MG63 (cell line): ENCODE measurements at regions not wholly inside any gene's neighbourhood (a gene's known extent, or its start where the extent isn't known, plus 50 kb on each side); places are given as distances from the start of the nearest gene placed in this dataset.

Experiments used
- DNase-seq: peaks from one replicate; pipeline ENCODE4 v3.0.0-alpha.2; 2020
- H3K27me3 ChIP-seq: fragments of 250-450 bp; sonication (Bioruptor Pico); 2 replicates; pipeline ENCODE4 v1.5.1; 2020; ENCODE audit warnings: mild to moderate bottlenecking, moderate library complexity
- H3K36me3 ChIP-seq: fragments of 250-450 bp; sonication (Bioruptor Pico); 2 replicates; pipeline ENCODE4 v1.5.1; 2020; ENCODE audit warnings: mild to moderate bottlenecking, moderate library complexity
- H3K4me3 ChIP-seq: fragments of 250-450 bp; sonication (Bioruptor Pico); 2 replicates; pipeline ENCODE4 v1.5.1; 2020; ENCODE audit warnings: mild to moderate bottlenecking, moderate library complexity
- H3K9me3 ChIP-seq: fragments of 250-450 bp; sonication (Bioruptor Pico); 2 replicates; pipeline ENCODE4 v1.5.1; 2020; ENCODE audit warnings: mild to moderate bottlenecking, moderate library complexity

- DNase-seq, result peak; percentile 39
- Histone ChIP-seq H3K36me3 (no peaks in the 10 kb centered on the region), H3K27me3 (no peaks in the 10 kb centered on the region), H3K9me3 (no peaks in the 10 kb centered on the region), H3K4me3 (no peak overlapping the region)
Observed at GRCh38 chr2:217451666-217452065, 551.1 kb downstream of the TNS1 start.

GRCh38 chr2:217449444-217449843, 553.4 kb downstream of the TNS1 start:
- DNase-seq, result no peak
- H3K9me3 ChIP-seq, result no peaks in the 10 kb centered on the region
- no peaks in the 10 kb centered on the region for H3K27me3 ChIP-seq
- no peaks in the 10 kb centered on the region for H3K36me3 ChIP-seq
- no peak overlapping the region for H3K4me3 ChIP-seq

- H3K4me3 ChIP-seq, result no peak overlapping the region
- H3K9me3 ChIP-seq, result no peaks in the 10 kb centered on the region
- DNase-seq, result no peak
- H3K36me3 ChIP-seq, result no peaks in the 10 kb centered on the region
- no peaks in the 10 kb centered on the region for H3K27me3 ChIP-seq
Observed at GRCh38 chr2:217448860-217449259, 553.9 kb downstream of the TNS1 start.

GRCh38 chr2:217445723-217446122, 557.1 kb downstream of the TNS1 start:
- DNase-seq, result no peak
- Histone ChIP-seq H3K27me3 (no peaks in the 10 kb centered on the region), H3K36me3 (no peaks in the 10 kb centered on the region), H3K9me3 (no peaks in the 10 kb centered on the region), H3K4me3 (no peak overlapping the region)

- H3K27me3 ChIP-seq, result no peaks in the 10 kb centered on the region
- no peak for DNase-seq
- no peaks in the 10 kb centered on the region for H3K9me3 ChIP-seq
- H3K36me3 ChIP-seq, result no peaks in the 10 kb centered on the region
- no peak overlapping the region for H3K4me3 ChIP-seq
Observed at GRCh38 chr2:217444932-217445331, 557.9 kb downstream of the TNS1 start.

GRCh38 chr2:217444509-217444908, 558.3 kb downstream of the TNS1 start:
- no peak for DNase-seq
- Histone ChIP-seq H3K36me3 (no peaks in the 10 kb centered on the region), H3K27me3 (no peaks in the 10 kb centered on the region), H3K9me3 (no peaks in the 10 kb centered on the region), H3K4me3 (no peak overlapping the region)

- Histone ChIP-seq H3K9me3 (no peaks in the 10 kb centered on the region), H3K27me3 (no peaks in the 10 kb centered on the region), H3K4me3 (no peak overlapping the region), H3K36me3 (no peaks in the 10 kb centered on the region)
- DNase-seq, result no peak
Observed at GRCh38 chr2:217443601-217444000, 559.2 kb downstream of the TNS1 start.

- no peak for DNase-seq
- Histone ChIP-seq H3K9me3 (no peaks in the 10 kb centered on the region), H3K36me3 (no peaks in the 10 kb centered on the region), H3K4me3 (no peak overlapping the region), H3K27me3 (no peaks in the 10 kb centered on the region)
Observed at GRCh38 chr2:217440000-217440399, 562.8 kb downstream of the TNS1 start.

- no peaks in the 10 kb centered on the region for H3K27me3 ChIP-seq
- no peaks in the 10 kb centered on the region for H3K36me3 ChIP-seq
- H3K9me3 ChIP-seq, result no peaks in the 10 kb centered on the region
- no peak overlapping the region for H3K4me3 ChIP-seq
- no peak for DNase-seq
Observed at GRCh38 chr2:217438821-217439220, 564.0 kb downstream of the TNS1 start.

GRCh38 chr2:217438136-217438535, 564.7 kb downstream of the TNS1 start:
- no peak for DNase-seq
- no peaks in the 10 kb centered on the region for H3K36me3 ChIP-seq

GRCh38 chr2:217437290-217437870, 565.4 kb downstream of the TNS1 start:
- Histone ChIP-seq H3K27me3 (no peaks in the 10 kb centered on the region), H3K9me3 (no peaks in the 10 kb centered on the region), H3K4me3 (no peak overlapping the region), H3K36me3 (no peaks in the 10 kb centered on the region)
- no peak for DNase-seq

More at GRCh38 chr2:217438136-217438535, 564.7 kb downstream of the TNS1 start:
- Histone ChIP-seq H3K27me3 (no peaks in the 10 kb centered on the region), H3K4me3 (no peak overlapping the region), H3K9me3 (no peaks in the 10 kb centered on the region)

GRCh38 chr2:217436386-217436785, 566.4 kb downstream of the TNS1 start:
- no peak for DNase-seq
- H3K27me3 ChIP-seq, result no peaks in the 10 kb centered on the region
- no peak overlapping the region for H3K4me3 ChIP-seq
- no peaks in the 10 kb centered on the region for H3K9me3 ChIP-seq
- H3K36me3 ChIP-seq, result no peaks in the 10 kb centered on the region

GRCh38 chr2:217434180-217434975, 568.4 kb downstream of the TNS1 start:
- H3K36me3 ChIP-seq, result no peaks in the 10 kb centered on the region
- H3K9me3 ChIP-seq, result no peaks in the 10 kb centered on the region
- DNase-seq, result peak; percentile 95
- no peak overlapping the region for H3K4me3 ChIP-seq
- H3K27me3 ChIP-seq, result no peaks in the 10 kb centered on the region

- Histone ChIP-seq H3K4me3 (no peak overlapping the region), H3K9me3 (no peaks in the 10 kb centered on the region), H3K27me3 (no peaks in the 10 kb centered on the region), H3K36me3 (no peaks in the 10 kb centered on the region)
- no peak for DNase-seq
Observed at GRCh38 chr2:217433522-217433921, 569.3 kb downstream of the TNS1 start.

- H3K9me3 ChIP-seq, result no peaks in the 10 kb centered on the region
- no peaks in the 10 kb centered on the region for H3K36me3 ChIP-seq
- no peaks in the 10 kb centered on the region for H3K27me3 ChIP-seq
- H3K4me3 ChIP-seq, result no peak overlapping the region
- DNase-seq, result no peak
Observed at GRCh38 chr2:217431577-217432269, 571.1 kb downstream of the TNS1 start.

GRCh38 chr2:217430916-217431576, 571.2 kb upstream of the TNP1 start:
- no peaks in the 10 kb centered on the region for H3K27me3 ChIP-seq
- H3K4me3 ChIP-seq, result no peak overlapping the region

GRCh38 chr2:217429981-217430500, 570.2 kb upstream of the TNP1 start:
- no peaks in the 10 kb centered on the region for H3K27me3 ChIP-seq
- no peak overlapping the region for H3K4me3 ChIP-seq
- no peaks in the 10 kb centered on the region for H3K36me3 ChIP-seq
- no peaks in the 10 kb centered on the region for H3K9me3 ChIP-seq
- no peak for DNase-seq

More at GRCh38 chr2:217430916-217431576, 571.2 kb upstream of the TNP1 start:
- Histone ChIP-seq H3K9me3 (no peaks in the 10 kb centered on the region), H3K36me3 (no peaks in the 10 kb centered on the region)
- peak; percentile 42 for DNase-seq
